K562 (cell line): ENCODE measurements at regions not wholly inside any gene's neighbourhood (a gene's known extent, or its start where the extent isn't known, plus 50 kb on each side); places are given as distances from the start of the nearest gene placed in this dataset.

Experiments
- ELF2 ChIP-seq: fragments of 250-450 bp; sonication (Bioruptor Pico); IDR thresholded peaks from 2 replicates; pipeline ENCODE4 v1.5.0; 2021; ENCODE audit warnings: mild to moderate bottlenecking
- FOXA1 ChIP-seq: fragments of 450-650 bp; IDR thresholded peaks from 2 replicates; pipeline ENCODE4 v1.6.1; 2016; ENCODE audit warnings: mild to moderate bottlenecking, borderline replicate concordance
- FOXK1 ChIP-seq: sonication (generic); formaldehyde crosslinking; IDR thresholded peaks from 2 replicates; pipeline ENCODE4 v1.8.0; 2022; ENCODE audit warnings: missing genetic modification reagents, mild to moderate bottlenecking, borderline replicate concordance
- GABPA ChIP-seq: fragments of 200-800 bp; sonication (Bioruptor generic); conservative IDR thresholded peaks from 2 replicates; pipeline ENCODE4 v1.6.1; 2016; ENCODE audit warnings: low read depth, missing genetic modification characterization, missing compliant biosample characterization
- SRF ChIP-seq, 2 experiments: fragments of 250-450, 450-650 bp in 1 of 2; sonication (Bioruptor Pico) in 1 of 2; sonication (generic) in 1 of 2; formaldehyde crosslinking; IDR thresholded peaks; 2 replicates each; pipeline versions ENCODE4 v1.5.0 to v1.5.1; 2020 to 2022; ENCODE audit warnings: mild to moderate bottlenecking in 1 of 2, missing genetic modification reagents in 1 of 2
- ZSCAN29 ChIP-seq: fragments of 450-650 bp; IDR thresholded peaks from 2 replicates; pipeline ENCODE4 v1.6.1; 2017

DNA sequence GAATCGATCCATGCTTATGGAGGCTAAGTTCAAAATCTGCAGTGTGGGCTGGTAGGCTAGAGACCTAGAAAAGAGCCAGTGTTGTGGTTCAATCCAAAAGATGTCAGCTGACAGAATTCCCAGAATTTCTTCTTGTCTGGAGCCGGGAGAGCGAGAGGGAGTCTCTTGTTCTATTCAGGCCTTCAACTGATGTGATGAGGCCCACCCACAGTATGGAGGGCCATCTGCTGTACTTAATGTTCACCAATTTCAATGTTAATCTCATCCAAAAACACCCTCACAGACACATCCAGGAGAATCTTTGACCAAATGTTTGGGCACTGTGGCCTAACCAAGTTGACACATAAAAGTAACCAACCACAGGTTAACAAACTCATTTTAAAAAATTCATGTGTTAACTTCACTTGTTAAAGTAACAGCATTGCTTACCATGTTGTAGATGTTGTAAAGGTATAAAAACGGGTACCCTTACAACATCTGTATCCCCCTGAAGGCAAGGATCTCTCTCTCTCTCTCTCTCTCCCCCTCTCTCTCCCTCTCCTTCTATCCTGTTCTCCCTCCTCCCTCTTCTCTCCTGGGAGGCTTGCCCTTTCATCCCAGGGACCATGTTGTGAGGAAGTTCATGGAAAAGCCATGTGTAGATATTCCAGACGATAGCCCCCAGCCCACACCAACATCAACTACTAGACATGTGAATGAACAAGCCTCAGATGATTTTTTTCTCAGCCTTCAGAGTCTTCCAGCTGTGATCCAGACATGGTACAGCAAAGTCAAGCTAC lies 66.4 kb upstream of the CHD2 start:
- TF ChIP-seq SRF (CRISPR knock-in tag; IDR thresholded peaks at IDR 0.05) (no peak), ZSCAN29 (no peak), GABPA (no peak), FOXK1 (CRISPR knock-in tag) (no peak), ELF2 (no peak), FOXA1 (no peak)
